Endothelial cell of umbilical vein (primary cell): ENCODE measurements at regions not wholly inside any gene's neighbourhood (a gene's known extent, or its start where the extent isn't known, plus 50 kb on each side); places are given as distances from the start of the nearest gene placed in this dataset.

Experiments
- BruUV-seq: library from RNA; stranded (reverse); fragments of 400-500 nt; replicated peaks from 2 replicates; lab custom pipeline; 2021; lab: Mats Ljungman, UMichigan
- CTCF ChIA-PET: fragments of 300-600, 350-600 bp; sonication (Branson Sonifier 250); formaldehyde crosslinking; loops from one replicate; lab custom pipeline; 2021; ENCODE audit warnings: antibody characterized with exemption, inconsistent platforms; lab: Charles Lee
- POLR2A ChIA-PET: fragments of 300-600, 350-600 bp; sonication (Branson Sonifier 250); formaldehyde crosslinking; loops from one replicate; lab custom pipeline; 2021; ENCODE audit warnings: antibody characterized with exemption, inconsistent platforms; lab: Charles Lee
- DNase-seq: peaks from one replicate; pipeline ENCODE4 v3.0.0-alpha.2; 2011; ENCODE audit warnings: low read depth, low spot score
- FAIRE-seq: peaks from 2 replicates; lab custom pipeline; 2011; peaks lifted over from hg19 to GRCh38; lab: Jason Lieb, UNC
- H2AFZ ChIP-seq: 2 replicates; pipeline ENCODE4 v1.6.0; 2012; ENCODE audit warnings: low read depth, low read length, control low read depth, inconsistent platforms
- H3K27ac ChIP-seq: 2 replicates; pipeline ENCODE4 v1.5.1; 2011; ENCODE audit warnings: low read depth, mild to moderate bottlenecking, control low read depth, low read length, moderate library complexity; ENCODE audit not compliant: insufficient read depth
- H3K27me3 ChIP-seq, 2 experiments: 2 replicates each; pipeline versions ENCODE4 v1.6.0 to v1.6.1; 2011; ENCODE audit warnings: low read length in 2 of 2, mixed read lengths in 1 of 2; ENCODE audit not compliant: control insufficient read depth in 2 of 2, insufficient read depth in 2 of 2
- H3K36me3 ChIP-seq, 2 experiments: 2 replicates in 1 of 2; 3 replicates in 1 of 2; pipeline ENCODE4 v1.5.1; 2011; ENCODE audit warnings: low read length in 2 of 2, mild to moderate bottlenecking in 1 of 2, moderate library complexity in 1 of 2; ENCODE audit not compliant: control insufficient read depth in 2 of 2, insufficient read depth in 2 of 2; ENCODE audit errors: extremely low read depth in 1 of 2
- H3K4me1 ChIP-seq: 3 replicates; pipeline ENCODE4 v1.5.1; 2011; ENCODE audit warnings: mild to moderate bottlenecking, low read length; ENCODE audit not compliant: control insufficient read depth, insufficient read depth; ENCODE audit errors: extremely low read depth
- H3K4me2 ChIP-seq: 2 replicates; pipeline ENCODE4 v1.6.1; 2011; ENCODE audit warnings: low read length, control low read depth, mixed read lengths; ENCODE audit not compliant: insufficient read depth
- H3K4me3 ChIP-seq, 3 experiments: fragments of 200-600 bp in 1 of 3; sonication (generic), shearing (Covaris generic) in 1 of 3; replicated peaks in 1 of 3; 2 replicates each; pipeline ENCODE4 v1.5.1; 2011 to 2016; ENCODE audit warnings: control low read depth in 3 of 3, low read length in 3 of 3, mild to moderate bottlenecking in 2 of 3, inconsistent platforms in 1 of 3, low read depth in 1 of 3, moderate library complexity in 1 of 3; ENCODE audit not compliant: insufficient read depth in 1 of 3
- H3K79me2 ChIP-seq: 2 replicates; pipeline ENCODE4 v1.6.0; 2012; ENCODE audit warnings: low read length, inconsistent platforms; ENCODE audit not compliant: control insufficient read depth, insufficient read depth
- H3K9ac ChIP-seq: replicated peaks from 2 replicates; pipeline ENCODE3; 2011; ENCODE audit warnings: low read length, control low read depth; ENCODE audit not compliant: insufficient read depth; ENCODE audit errors: extremely low read depth
- H3K9me1 ChIP-seq: replicated peaks from 3 replicates; pipeline ENCODE4 v1.6.0; 2011; ENCODE audit warnings: mild to moderate bottlenecking, low read length; ENCODE audit not compliant: control insufficient read depth, insufficient read depth; ENCODE audit errors: extremely low read depth
- H3K9me3 ChIP-seq: replicated peaks from 2 replicates; pipeline ENCODE4 v1.5.1; 2012; ENCODE audit warnings: low read length, inconsistent platforms; ENCODE audit not compliant: control insufficient read depth, insufficient read depth
- H4K20me1 ChIP-seq: replicated peaks from 2 replicates; pipeline ENCODE3; 2011; ENCODE audit warnings: mild to moderate bottlenecking, low read length; ENCODE audit not compliant: control insufficient read depth, insufficient read depth; ENCODE audit errors: extremely low read depth
- CTCF ChIP-seq, 2 donors: IDR thresholded peaks; 1 replicate in 1 of 2; 2 replicates in 1 of 2; pipeline ENCODE4 v1.5.1; 2011; ENCODE audit warnings: low read length in 2 of 2, mild to moderate bottlenecking in 2 of 2, moderate library complexity in 2 of 2, control low read depth in 1 of 2, inconsistent platforms in 1 of 2, low read depth in 1 of 2; ENCODE audit not compliant: insufficient read depth in 1 of 2; ENCODE audit errors: extremely low read depth in 1 of 2
- EZH2 ChIP-seq: IDR thresholded peaks from 2 replicates; pipeline ENCODE4 v1.6.1; 2012; ENCODE audit warnings: borderline replicate concordance, low read depth, mild to moderate bottlenecking, moderate library complexity, low read length, inconsistent platforms; ENCODE audit not compliant: severe bottlenecking
- FOS ChIP-seq: IDR thresholded peaks from 2 replicates; pipeline ENCODE4 v1.6.1; 2011; ENCODE audit warnings: mild to moderate bottlenecking, low read length, moderate library complexity, borderline replicate concordance; ENCODE audit not compliant: insufficient read depth
- GATA2 ChIP-seq: IDR thresholded peaks from 2 replicates; pipeline ENCODE4 v1.7.0; 2011; ENCODE audit warnings: low read depth, mild to moderate bottlenecking, moderate library complexity, mixed read lengths, low read length; ENCODE audit not compliant: insufficient read length, insufficient read depth
- JUN ChIP-seq: IDR thresholded peaks from 2 replicates; pipeline ENCODE4 v1.6.1; 2011; ENCODE audit warnings: borderline replicate concordance, low read depth; ENCODE audit not compliant: insufficient read length, insufficient read depth
- MAX ChIP-seq: IDR thresholded peaks from 2 replicates; pipeline ENCODE4 v1.6.1; 2011; ENCODE audit not compliant: insufficient read depth, insufficient read length
- MYC ChIP-seq: IDR thresholded peaks from one replicate; pipeline ENCODE4 v1.6.1; 2011; ENCODE audit warnings: mild to moderate bottlenecking, low read depth, low read length
- POLR2A ChIP-seq: IDR thresholded peaks from 2 replicates; pipeline ENCODE4 v1.6.1; 2012; ENCODE audit warnings: low read depth, mild to moderate bottlenecking, control low read depth, low read length
- POLR2AphosphoS5 ChIP-seq: IDR thresholded peaks from 2 replicates; pipeline ENCODE4 v1.6.1; 2012; ENCODE audit warnings: low read depth, mild to moderate bottlenecking, control low read depth, low read length, moderate library complexity; ENCODE audit not compliant: insufficient read depth
- dilution Hi-C: fragments of 300-500 bp; cut with MboI; formaldehyde crosslinking; loops from one replicate; pipeline ENCODE4 v1.15.0; 2019; ENCODE audit warnings: low sequenced_read_pairs; ENCODE audit not compliant: extremely low pct_ligation_motif_present
- intact Hi-C: fragments of 100-400 bp; cut with micrococcal nuclease; formaldehyde crosslinking; loops from one replicate; pipeline ENCODE4 v1.10.0; 2022

GRCh38 chr16:65213866-65214595, 92.2 kb upstream of the CDH11 start:
- no peaks in the 10 kb centered on the region for H3K4me1 ChIP-seq
- H3K79me2 ChIP-seq = no peaks in the 10 kb centered on the region
- no TSS peak for BruUV-seq
- H3K27me3 ChIP-seq = no peaks in the 10 kb centered on the region
- dilution Hi-C loops = no loop called here
- CTCF ChIA-PET = no interaction called here
- no peak overlapping the region for H3K27ac ChIP-seq
- no peaks in the 10 kb centered on the region for H4K20me1 ChIP-seq
- no peak for TF ChIP-seq EZH2
- TF ChIP-seq POLR2A = no peak
- no peak for TF ChIP-seq GATA2
- no peak for TF ChIP-seq MYC
- TF ChIP-seq FOS = no peak
- TF ChIP-seq JUN = no peak
- no peak for TF ChIP-seq CTCF (IDR thresholded peaks at IDR 0.05; ENCODE audit: extremely low read depth in 1 of 2, insufficient read depth in 1 of 2, low read depth in 1 of 2, low read length in 2 of 2)
- no peak for TF ChIP-seq POLR2AphosphoS5
- no peak for TF ChIP-seq MAX
- no peak for DNase-seq
- FAIRE-seq = no peak
- H3K4me2 ChIP-seq = no peak overlapping the region
- H2AFZ ChIP-seq = no peak overlapping the region
- no peak overlapping the region for H3K9ac ChIP-seq
- intact Hi-C loops = no loop called here
- POLR2A ChIA-PET = no interaction called here
- no peaks in the 10 kb centered on the region for H3K36me3 ChIP-seq
- no peaks in the 10 kb centered on the region for H3K9me3 ChIP-seq
- H3K9me1 ChIP-seq = no peaks in the 10 kb centered on the region
- no peak overlapping the region for H3K4me3 ChIP-seq
